Colonic mucosa (tissue), 4 donors: ENCODE measurements at regions not wholly inside any gene's neighbourhood (a gene's known extent, or its start where the extent isn't known, plus 50 kb on each side); places are given as distances from the start of the nearest gene placed in this dataset.

Experiments
- DNase-seq: peaks from one replicate; pipeline ENCODE4 v3.0.0-alpha.2; 2020
- H3K27ac ChIP-seq: fragments of 200-600 bp; one replicate; pipeline ENCODE4 v1.8.0; 2021
- H3K27me3 ChIP-seq: fragments of 200-600 bp; one replicate; pipeline ENCODE4 v1.8.0; 2021
- H3K36me3 ChIP-seq: fragments of 200-600 bp; one replicate; pipeline ENCODE4 v1.8.0; 2021
- H3K4me1 ChIP-seq: fragments of 200-600 bp; one replicate; pipeline ENCODE4 v1.8.0; 2021; ENCODE audit warnings: mild to moderate bottlenecking
- H3K4me3 ChIP-seq: fragments of 200-600 bp; one replicate; pipeline ENCODE4 v1.8.0; 2021
- H3K9ac ChIP-seq, 2 donors: one replicate each; pipeline ENCODE4 v1.7.0; 2013; ENCODE audit warnings: control low read depth in 2 of 2, low read depth in 2 of 2, low read length in 2 of 2
- H3K9me3 ChIP-seq: fragments of 200-600 bp; one replicate; pipeline ENCODE4 v1.8.0; 2021
- CTCF ChIP-seq: fragments of 200-600 bp; IDR thresholded peaks from one replicate; pipeline ENCODE4 v1.8.0; 2022; ENCODE audit warnings: antibody characterized with exemption, mild to moderate bottlenecking
- intact Hi-C: fragments of 100-400 bp; cut with DNase I; formaldehyde crosslinking; loops from one replicate; pipeline ENCODE4 v1.14.1; 2022
- donor health status: healthy.
- donor health status: DM: no; HTN: no; CAD: no.
- donor health status: DM: no; HTN: no; CAD: no.

GRCh38 chr6:91304521-91304920 lies 717.6 kb upstream of the MAP3K7 start:
- H3K27ac ChIP-seq = no peak overlapping the region
- H3K4me1 ChIP-seq = no peaks in the 10 kb centered on the region
- no peak for DNase-seq
- intact Hi-C loops = no loop called here
- no peaks in the 10 kb centered on the region for H3K27me3 ChIP-seq
- TF ChIP-seq CTCF = no peak
- no peaks in the 10 kb centered on the region for H3K36me3 ChIP-seq
- no peaks in the 10 kb centered on the region for H3K9me3 ChIP-seq
- no peak overlapping the region for H3K9ac ChIP-seq
- no peak overlapping the region for H3K4me3 ChIP-seq

- H3K27ac ChIP-seq = no peak overlapping the region
- no peak for TF ChIP-seq CTCF
- no peak overlapping the region for H3K9ac ChIP-seq
- H3K4me1 ChIP-seq = no peaks in the 10 kb centered on the region
- H3K27me3 ChIP-seq = no peaks in the 10 kb centered on the region
- H3K36me3 ChIP-seq = no peaks in the 10 kb centered on the region
- intact Hi-C loops = no loop called here
- no peaks in the 10 kb centered on the region for H3K9me3 ChIP-seq
- H3K4me3 ChIP-seq = no peak overlapping the region
- DNase-seq = no peak
Measured at GRCh38 chr6:91303326-91303725, 716.5 kb upstream of the MAP3K7 start.

GRCh38 chr6:91299544-91300491 lies 712.9 kb upstream of the MAP3K7 start:
- Histone ChIP-seq H3K4me3 (no peak overlapping the region), H3K9ac (no peak overlapping the region), H3K9me3 (no peaks in the 10 kb centered on the region), H3K27me3 (no peaks in the 10 kb centered on the region), H3K4me1 (no peaks in the 10 kb centered on the region), H3K27ac (no peak overlapping the region), H3K36me3 (no peaks in the 10 kb centered on the region)
- peak; percentile 27 for DNase-seq
- no peak for TF ChIP-seq CTCF
- intact Hi-C loops = no loop called here

GRCh38 chr6:91298543-91299145 lies 711.8 kb upstream of the MAP3K7 start:
- Histone ChIP-seq H3K27ac (no peak overlapping the region), H3K27me3 (no peaks in the 10 kb centered on the region), H3K4me1 (no peaks in the 10 kb centered on the region), H3K36me3 (no peaks in the 10 kb centered on the region), H3K9ac (no peak overlapping the region), H3K4me3 (no peak overlapping the region), H3K9me3 (no peaks in the 10 kb centered on the region)
- intact Hi-C loops = no loop called here
- TF ChIP-seq CTCF = no peak
- DNase-seq = no peak

- no peaks in the 10 kb centered on the region for H3K9me3 ChIP-seq
- H3K9ac ChIP-seq = no peak overlapping the region
- no peak overlapping the region for H3K27ac ChIP-seq
- H3K27me3 ChIP-seq = no peaks in the 10 kb centered on the region
- no peaks in the 10 kb centered on the region for H3K4me1 ChIP-seq
- H3K36me3 ChIP-seq = no peaks in the 10 kb centered on the region
- intact Hi-C loops = no loop called here
- DNase-seq = no peak
- no peak for TF ChIP-seq CTCF
- H3K4me3 ChIP-seq = no peak overlapping the region
Measured at GRCh38 chr6:91293395-91293794, 706.5 kb upstream of the MAP3K7 start.
